Testis (tissue), 2 donors: ENCODE measurements at regions not wholly inside any gene's neighbourhood (a gene's known extent, or its start where the extent isn't known, plus 50 kb on each side); places are given as distances from the start of the nearest gene placed in this dataset.

Experiments used
- POLR2A ChIP-seq: fragments of 450-650 bp; IDR thresholded peaks from one replicate; pipeline ENCODE4 v1.6.1; 2017; ENCODE audit warnings: antibody characterized with exemption, mild to moderate bottlenecking, moderate library complexity
- TF ChIP-seq, protein P1 (sequence below), 3 experiments: fragments of 450-650 bp in 2 of 3; fragments of 200-600 bp in 1 of 3; sonication (generic) in 1 of 3; IDR thresholded peaks; one replicate each; pipeline ENCODE4 v1.5.1; 2016 to 2019; ENCODE audit warnings: antibody characterized with exemption in 3 of 3, mild to moderate bottlenecking in 2 of 3, moderate library complexity in 1 of 3

DNA sequence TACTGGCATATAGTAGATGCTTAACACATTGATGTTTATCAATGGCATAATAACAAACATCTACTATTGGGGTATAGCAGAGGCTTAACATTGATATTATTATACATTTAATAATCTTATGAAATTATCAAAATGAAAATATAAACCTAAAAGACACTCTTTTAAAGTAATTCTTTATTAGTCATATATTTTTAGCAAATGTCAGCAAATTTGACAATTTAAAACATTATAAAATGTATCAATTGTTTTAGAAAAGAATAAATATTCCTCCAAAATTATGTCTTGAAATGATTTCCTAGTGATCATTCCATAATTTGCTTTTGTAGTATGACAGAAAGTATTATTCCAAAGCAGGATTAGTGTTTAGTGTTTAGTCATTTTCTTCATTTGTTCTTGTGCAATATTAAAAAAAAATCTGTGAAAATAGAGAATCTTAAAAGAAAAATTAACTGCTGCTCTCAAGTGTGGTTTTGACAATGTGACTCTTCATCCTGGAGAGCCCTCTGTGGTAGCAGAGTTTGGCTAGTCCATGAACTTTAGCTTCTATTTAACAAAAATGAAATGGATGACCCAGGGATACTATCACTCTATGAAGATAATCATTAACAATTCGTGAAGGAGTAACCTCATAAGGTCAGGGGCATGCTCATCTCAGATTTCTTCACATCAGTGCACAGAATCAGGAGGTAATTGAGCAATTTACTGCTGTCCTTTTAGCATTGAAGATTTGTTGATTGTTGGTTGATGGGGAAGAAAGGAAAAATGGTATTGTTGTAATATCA lies 1018.5 kb downstream of the LRFN5 start:
- TF ChIP-seq, protein P1, sequence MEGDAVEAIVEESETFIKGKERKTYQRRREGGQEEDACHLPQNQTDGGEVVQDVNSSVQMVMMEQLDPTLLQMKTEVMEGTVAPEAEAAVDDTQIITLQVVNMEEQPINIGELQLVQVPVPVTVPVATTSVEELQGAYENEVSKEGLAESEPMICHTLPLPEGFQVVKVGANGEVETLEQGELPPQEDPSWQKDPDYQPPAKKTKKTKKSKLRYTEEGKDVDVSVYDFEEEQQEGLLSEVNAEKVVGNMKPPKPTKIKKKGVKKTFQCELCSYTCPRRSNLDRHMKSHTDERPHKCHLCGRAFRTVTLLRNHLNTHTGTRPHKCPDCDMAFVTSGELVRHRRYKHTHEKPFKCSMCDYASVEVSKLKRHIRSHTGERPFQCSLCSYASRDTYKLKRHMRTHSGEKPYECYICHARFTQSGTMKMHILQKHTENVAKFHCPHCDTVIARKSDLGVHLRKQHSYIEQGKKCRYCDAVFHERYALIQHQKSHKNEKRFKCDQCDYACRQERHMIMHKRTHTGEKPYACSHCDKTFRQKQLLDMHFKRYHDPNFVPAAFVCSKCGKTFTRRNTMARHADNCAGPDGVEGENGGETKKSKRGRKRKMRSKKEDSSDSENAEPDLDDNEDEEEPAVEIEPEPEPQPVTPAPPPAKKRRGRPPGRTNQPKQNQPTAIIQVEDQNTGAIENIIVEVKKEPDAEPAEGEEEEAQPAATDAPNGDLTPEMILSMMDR (IDR thresholded peaks at IDR 0.05): no peak
- no peak for TF ChIP-seq POLR2A
